ENCODE measurements at regions not wholly inside any gene's neighbourhood (a gene's known extent, or its start where the extent isn't known, plus 50 kb on each side); places are given as distances from the start of the nearest gene placed in this dataset.

GRCh38 chr1:68326481-68326880 is 94.2 kb upstream of the WLS start:
- H3K9me3 Mint-ChIP-seq, result no peaks in the 10 kb centered on the region
- DNase-seq, result no peak
- H3K27me3 Mint-ChIP-seq (ENCODE audit: insufficient read depth), result peaks cover 2% of the 10 kb centered on the region
- H3K27ac Mint-ChIP-seq, result no peak overlapping the region
- H3K36me3 Mint-ChIP-seq (ENCODE audit: low read depth), result no peaks in the 10 kb centered on the region
- peaks cover 68% of the 10 kb centered on the region for H3K4me1 Mint-ChIP-seq (ENCODE audit: low read depth)
- no peak overlapping the region for H3K4me3 Mint-ChIP-seq
- TF ChIP-seq CTCF (IDR thresholded peaks at IDR 0.05), result no peak

GRCh38 chr1:68324316-68324715 is 92.0 kb upstream of the WLS start:
- no peak overlapping the region for H3K4me3 Mint-ChIP-seq
- H3K4me1 Mint-ChIP-seq (ENCODE audit: low read depth), result peaks cover 47% of the 10 kb centered on the region
- DNase-seq, result no peak
- H3K36me3 Mint-ChIP-seq (ENCODE audit: low read depth), result no peaks in the 10 kb centered on the region
- TF ChIP-seq CTCF (IDR thresholded peaks at IDR 0.05), result no peak
- no peak overlapping the region for H3K27ac Mint-ChIP-seq
- peaks cover 10% of the 10 kb centered on the region for H3K27me3 Mint-ChIP-seq (ENCODE audit: insufficient read depth)
- no peaks in the 10 kb centered on the region for H3K9me3 Mint-ChIP-seq

GRCh38 chr1:68322837-68323687 is 90.7 kb upstream of the WLS start:
- peaks cover 34% of the 10 kb centered on the region for H3K4me1 Mint-ChIP-seq (ENCODE audit: low read depth)
- H3K36me3 Mint-ChIP-seq (ENCODE audit: low read depth), result no peaks in the 10 kb centered on the region
- TF ChIP-seq CTCF (IDR thresholded peaks at IDR 0.05), result no peak
- H3K9me3 Mint-ChIP-seq, result no peaks in the 10 kb centered on the region
- peaks cover 12% of the 10 kb centered on the region for H3K27me3 Mint-ChIP-seq (ENCODE audit: insufficient read depth)
- H3K4me3 Mint-ChIP-seq, result peak overlapping the region; percentile 84
- peak; percentile 53 for DNase-seq
- peak overlapping the region; percentile 77 for H3K27ac Mint-ChIP-seq

- H3K27me3 Mint-ChIP-seq (ENCODE audit: insufficient read depth), result peaks cover 17% of the 10 kb centered on the region
- H3K4me3 Mint-ChIP-seq, result no peak overlapping the region
- no peaks in the 10 kb centered on the region for H3K9me3 Mint-ChIP-seq
- no peaks in the 10 kb centered on the region for H3K36me3 Mint-ChIP-seq (ENCODE audit: low read depth)
- TF ChIP-seq CTCF (IDR thresholded peaks at IDR 0.05), result no peak
- H3K27ac Mint-ChIP-seq, result no peak overlapping the region
- DNase-seq, result no peak
- peaks cover 25% of the 10 kb centered on the region for H3K4me1 Mint-ChIP-seq (ENCODE audit: low read depth)
Measured at GRCh38 chr1:68322096-68322495, 89.8 kb upstream of the WLS start.

GRCh38 chr1:68321084-68321685 is 88.9 kb upstream of the WLS start:
- no peak overlapping the region for H3K4me3 Mint-ChIP-seq
- peaks cover 18% of the 10 kb centered on the region; the same call in 1 of the 2 replicates for H3K27me3 Mint-ChIP-seq (ENCODE audit: insufficient read depth)
- DNase-seq, result peak; percentile 48
- TF ChIP-seq CTCF (IDR thresholded peaks at IDR 0.05), result peak; percentile 81
- H3K9me3 Mint-ChIP-seq, result no peaks in the 10 kb centered on the region
- H3K4me1 Mint-ChIP-seq (ENCODE audit: low read depth), result peaks cover 25% of the 10 kb centered on the region
- no peaks in the 10 kb centered on the region for H3K36me3 Mint-ChIP-seq (ENCODE audit: low read depth)
- H3K27ac Mint-ChIP-seq, result no peak overlapping the region

Measured in HFFc6 (cell line).